OCI-LY7 (cell line): ENCODE measurements at regions not wholly inside any gene's neighbourhood (a gene's known extent, or its start where the extent isn't known, plus 50 kb on each side); places are given as distances from the start of the nearest gene placed in this dataset.
"Not testable (repeated sequence)": the region's sequence is repeated elsewhere in the genome, so short reads cannot be mapped to it uniquely, and the experiment has no call there.

Experiments used
- BruUV-seq: library from RNA; stranded (reverse); fragments of 400-500 nt; replicated peaks from 2 replicates; lab custom pipeline; 2021; lab: Mats Ljungman, UMichigan
- CTCF ChIA-PET: fragments of 300-600 bp; sonication (Branson Sonifier 250); formaldehyde crosslinking; loops from one replicate; lab custom pipeline; 2022; ENCODE audit warnings: antibody characterized with exemption; ENCODE audit not compliant: unreplicated experiment; lab: Charles Lee
- POLR2A ChIA-PET: fragments of 300-600 bp; sonication (Branson Sonifier 250); formaldehyde crosslinking; loops from one replicate; lab custom pipeline; 2022; ENCODE audit warnings: antibody characterized with exemption; lab: Charles Lee
- DNase-seq: peaks from one replicate; pipeline ENCODE4 v3.0.0-alpha.2; 2015; ENCODE audit warnings: low spot score
- H2AFZ ChIP-seq: fragments of 200-600 bp; sonication (generic), shearing (Covaris generic); 2 replicates; pipeline ENCODE4 v1.6.1; 2014; ENCODE audit warnings: mild to moderate bottlenecking, antibody characterized with exemption, low read length, moderate library complexity
- H3K27ac ChIP-seq: fragments of 200-600 bp; sonication (generic); 2 replicates; pipeline ENCODE4 v1.5.1; 2014; ENCODE audit warnings: mixed run types, low read depth, mild to moderate bottlenecking, moderate library complexity, low read length, inconsistent platforms; ENCODE audit not compliant: poor library complexity, severe bottlenecking
- H3K36me3 ChIP-seq: fragments of 200-600 bp; sonication (generic); 2 replicates; pipeline ENCODE4 v1.6.1; 2014; ENCODE audit warnings: mild to moderate bottlenecking, antibody characterized with exemption, low read length, moderate library complexity, mixed read lengths; ENCODE audit not compliant: insufficient read depth
- H3K4me1 ChIP-seq: fragments of 200-600 bp; sonication (generic); 2 replicates; pipeline ENCODE4 v1.5.1; 2014; ENCODE audit warnings: mild to moderate bottlenecking, low read length; ENCODE audit not compliant: insufficient read depth, poor library complexity, severe bottlenecking
- H3K4me2 ChIP-seq: fragments of 200-600 bp; sonication (generic); 2 replicates; pipeline ENCODE4 v1.6.1; 2014; ENCODE audit warnings: mild to moderate bottlenecking, low read length
- H3K4me3 ChIP-seq: fragments of 200-600 bp; sonication (generic); 2 replicates; pipeline ENCODE4 v1.5.1; 2014; ENCODE audit warnings: mild to moderate bottlenecking, low read depth, low read length; ENCODE audit not compliant: poor library complexity, severe bottlenecking
- H3K79me2 ChIP-seq: fragments of 200-600 bp; sonication (generic); 2 replicates; pipeline ENCODE4 v1.6.1; 2016; ENCODE audit warnings: low read depth, mild to moderate bottlenecking, low read length, moderate library complexity, mixed read lengths; ENCODE audit not compliant: insufficient read depth
- H3K9me2 ChIP-seq: fragments of 200-600 bp; sonication (generic); 2 replicates; pipeline ENCODE4 v1.6.1; 2016; ENCODE audit warnings: mild to moderate bottlenecking, low read length, mixed read lengths; ENCODE audit not compliant: insufficient read depth
- H3K9me3 ChIP-seq: fragments of 200-600 bp; sonication (generic); 2 replicates; pipeline ENCODE4 v1.6.1; 2014; ENCODE audit warnings: mild to moderate bottlenecking, mixed run types, low read length, mixed read lengths
- H4K20me1 ChIP-seq: fragments of 200-600 bp; sonication (generic); 2 replicates; pipeline ENCODE4 v1.6.1; 2014; ENCODE audit warnings: mild to moderate bottlenecking, antibody characterized with exemption, low read length, moderate library complexity, mixed read lengths; ENCODE audit not compliant: insufficient read depth
- CTCF ChIP-seq: fragments of 200-600 bp; sonication (generic); conservative IDR thresholded peaks from 2 replicates; pipeline ENCODE4 v1.5.1; 2014; ENCODE audit warnings: mild to moderate bottlenecking, antibody characterized with exemption, low read length, moderate library complexity, mixed read lengths
- EZH2phosphoT487 ChIP-seq: fragments of 200-600 bp; sonication (generic); IDR thresholded peaks from 2 replicates; pipeline ENCODE4 v1.6.1; 2018; ENCODE audit warnings: low read depth, borderline replicate concordance, mild to moderate bottlenecking, mixed run types, antibody characterized with exemption, low read length, moderate library complexity, mixed read lengths
- intact Hi-C: fragments of 100-400 bp; cut with micrococcal nuclease; formaldehyde crosslinking; loops from one replicate; pipeline ENCODE4 v1.10.0; 2022; ENCODE audit not compliant: unreplicated experiment

- Histone ChIP-seq H3K79me2 (no peaks in the 10 kb centered on the region), H3K4me1 (no peaks in the 10 kb centered on the region), H3K36me3 (no peaks in the 10 kb centered on the region), H3K9me3 (no peaks in the 10 kb centered on the region), H3K4me2 (no peak overlapping the region), H2AFZ (no peak overlapping the region), H4K20me1 (no peaks in the 10 kb centered on the region), H3K9me2 (no peaks in the 10 kb centered on the region), H3K27ac (no peak overlapping the region), H3K4me3 (no peak overlapping the region)
- BruUV-seq: no TSS peak
- CTCF ChIA-PET: no interaction called here
- TF ChIP-seq CTCF (no peak), EZH2phosphoT487 (no peak)
- POLR2A ChIA-PET: no interaction called here
- intact Hi-C loops: no loop called here
- DNase-seq: no peak
These were observed 805.1 kb upstream of the ADAMTS5 start for GRCh38 chr21:27771938-27772483.

DNA sequence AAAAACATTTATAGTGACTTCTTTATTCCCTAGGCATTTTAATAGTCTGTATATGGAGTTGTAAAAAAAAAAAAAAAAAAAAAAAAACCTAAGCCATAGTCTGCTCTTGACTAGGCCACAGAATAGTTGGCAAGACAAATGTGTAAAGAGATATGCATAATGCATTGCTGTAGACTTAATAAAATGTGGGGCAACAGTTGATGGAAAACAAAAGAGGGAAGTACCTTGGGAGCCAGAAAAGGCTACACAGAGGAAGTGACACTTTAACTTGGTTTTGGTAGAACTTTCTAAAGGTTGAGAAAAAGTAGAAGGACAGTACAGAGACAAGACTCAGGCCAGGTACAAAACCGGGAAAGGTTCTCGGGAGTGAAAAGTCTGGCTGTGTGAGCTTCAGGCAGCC, 802.9 kb upstream of the ADAMTS5 start:
- Histone ChIP-seq H3K4me1 (no peaks in the 10 kb centered on the region), H3K9me2 (no peaks in the 10 kb centered on the region), H3K9me3 (no peaks in the 10 kb centered on the region), H3K4me2 (no peak overlapping the region), H3K27ac (no peak overlapping the region), H3K36me3 (no peaks in the 10 kb centered on the region), H2AFZ (no peak overlapping the region), H4K20me1 (no peaks in the 10 kb centered on the region), H3K79me2 (no peaks in the 10 kb centered on the region), H3K4me3 (no peak overlapping the region)
- BruUV-seq: no TSS peak
- no peak for DNase-seq
- CTCF ChIA-PET: no interaction called here
- POLR2A ChIA-PET: no interaction called here
- intact Hi-C loops: no loop called here
- no peak for TF ChIP-seq EZH2phosphoT487
- TF ChIP-seq CTCF: no peak

DNA sequence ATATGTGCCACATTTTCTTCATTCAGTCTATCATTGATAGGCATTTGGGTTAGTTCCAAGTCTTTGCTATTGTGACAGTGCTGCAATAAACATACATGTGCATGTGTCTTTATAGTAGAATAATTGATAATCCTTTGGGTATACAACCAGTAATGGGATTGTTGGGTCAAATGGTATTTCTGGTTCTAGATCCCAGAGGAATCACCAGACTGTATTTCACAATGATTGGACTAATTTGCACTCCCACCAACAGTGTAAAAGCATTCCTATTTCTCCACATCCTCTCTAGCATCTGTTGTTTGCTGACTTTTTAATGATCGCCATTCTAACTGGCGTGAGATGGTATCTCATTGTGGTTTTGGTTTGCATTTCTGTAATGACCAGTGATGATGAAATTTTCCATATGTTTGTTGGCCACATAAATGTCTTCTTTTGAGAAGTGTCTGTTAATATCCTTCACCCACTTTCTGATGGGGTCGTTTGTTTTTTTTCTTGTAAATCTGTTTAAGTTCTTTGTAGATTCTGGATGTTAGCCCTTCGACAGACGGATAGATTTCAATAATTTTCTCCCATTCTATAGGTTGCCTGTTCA, 801.3 kb upstream of the ADAMTS5 start:
- CTCF ChIA-PET, H2AFZ ChIP-seq, H3K27ac ChIP-seq, POLR2A ChIA-PET, intact Hi-C loops, H3K4me1 ChIP-seq, H3K36me3 ChIP-seq, H3K4me2 ChIP-seq, H3K9me3 ChIP-seq, DNase-seq, BruUV-seq, H3K9me2 ChIP-seq, H3K4me3 ChIP-seq, H4K20me1 ChIP-seq, H3K79me2 ChIP-seq: not testable (repeated sequence)
